Mucosa of descending colon (tissue), 3 donors: ENCODE measurements at regions not wholly inside any gene's neighbourhood (a gene's known extent, or its start where the extent isn't known, plus 50 kb on each side); places are given as distances from the start of the nearest gene placed in this dataset.

ENCODE experiments used
- ATAC-seq: fragments of 200-7000 bp; cut with Tn5 transposase; one replicate; pipeline ENCODE4 v1.9.1; 2020; ENCODE audit warnings: mild to moderate bottlenecking, moderate library complexity
- DNase-seq, 3 donors: peaks; one replicate each; pipeline ENCODE4 v3.0.0-alpha.2; 2020
- H3K36me3 ChIP-seq: fragments of 200-600 bp; one replicate; pipeline ENCODE4 v1.8.0; 2021; ENCODE audit warnings: low read depth, mild to moderate bottlenecking
- H3K4me1 ChIP-seq: fragments of 200-600 bp; one replicate; pipeline ENCODE4 v1.8.0; 2021; ENCODE audit warnings: low read depth, mild to moderate bottlenecking
- H3K4me3 ChIP-seq: fragments of 200-600 bp; one replicate; pipeline ENCODE4 v1.8.0; 2021; ENCODE audit warnings: mild to moderate bottlenecking
- H3K9me3 ChIP-seq: fragments of 200-600 bp; one replicate; pipeline ENCODE4 v1.8.0; 2021; ENCODE audit warnings: mild to moderate bottlenecking
- intact Hi-C, 2 donors: fragments of 100-400 bp; cut with DNase I in 1 of 2; cut with micrococcal nuclease in 1 of 2; formaldehyde crosslinking; loops; one replicate each; pipeline versions ENCODE4 v1.11.0 to v1.11.1; 2022; cut with DNase I, micrococcal nuclease
- TF ChIP-seq, protein P1 (sequence below): fragments of 200-600 bp; IDR thresholded peaks from one replicate; pipeline ENCODE4 v1.8.0; 2022; ENCODE audit warnings: antibody characterized with exemption, mild to moderate bottlenecking
- donor health status: DM: no; HTN: no; CAD: no; lungs with moderate emphysema.
- donor health status: DM: no; HTN: no; CAD: no.
- donor health status: DM: no; HTN: yes; CAD: no.

DNA sequence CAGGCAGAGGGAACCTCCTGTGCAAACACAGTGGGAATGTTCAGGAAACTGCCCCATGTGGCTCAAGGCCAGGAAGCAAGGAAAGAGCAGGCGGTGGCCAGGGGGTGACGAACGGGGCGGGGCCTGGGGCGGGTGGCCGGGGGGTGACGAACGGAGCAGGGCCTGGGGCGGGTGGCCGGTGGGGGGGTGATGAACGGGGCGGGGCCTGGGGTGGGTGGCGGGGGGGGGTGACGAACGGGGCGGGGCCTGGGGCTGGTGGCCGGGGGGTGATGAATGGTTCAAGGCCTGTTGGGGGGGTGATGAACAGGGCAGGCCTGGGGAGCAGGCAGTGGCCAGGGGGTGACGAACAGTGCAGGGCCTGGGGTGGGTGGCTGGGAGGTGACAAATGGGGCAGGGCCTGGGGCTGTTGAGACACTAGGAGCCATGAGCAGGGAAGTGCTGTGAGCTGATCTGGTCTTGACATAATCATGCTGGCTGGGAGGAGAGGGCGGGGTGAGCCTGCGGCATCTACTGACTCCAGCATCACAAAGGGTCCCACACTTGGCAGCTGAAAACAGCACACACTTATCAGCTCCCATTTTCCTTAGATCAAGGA, 62.7 kb upstream of the FBRSL1 start:
- Histone ChIP-seq H3K9me3 (no peaks in the 10 kb centered on the region), H3K4me1 (peaks cover 20% of the 10 kb centered on the region), H3K36me3 (no peaks in the 10 kb centered on the region), H3K4me3 (no peak overlapping the region)
- DNase-seq = no peak
- intact Hi-C loops = no loop called here
- peak; percentile 24 for ATAC-seq
- TF ChIP-seq, protein P1, sequence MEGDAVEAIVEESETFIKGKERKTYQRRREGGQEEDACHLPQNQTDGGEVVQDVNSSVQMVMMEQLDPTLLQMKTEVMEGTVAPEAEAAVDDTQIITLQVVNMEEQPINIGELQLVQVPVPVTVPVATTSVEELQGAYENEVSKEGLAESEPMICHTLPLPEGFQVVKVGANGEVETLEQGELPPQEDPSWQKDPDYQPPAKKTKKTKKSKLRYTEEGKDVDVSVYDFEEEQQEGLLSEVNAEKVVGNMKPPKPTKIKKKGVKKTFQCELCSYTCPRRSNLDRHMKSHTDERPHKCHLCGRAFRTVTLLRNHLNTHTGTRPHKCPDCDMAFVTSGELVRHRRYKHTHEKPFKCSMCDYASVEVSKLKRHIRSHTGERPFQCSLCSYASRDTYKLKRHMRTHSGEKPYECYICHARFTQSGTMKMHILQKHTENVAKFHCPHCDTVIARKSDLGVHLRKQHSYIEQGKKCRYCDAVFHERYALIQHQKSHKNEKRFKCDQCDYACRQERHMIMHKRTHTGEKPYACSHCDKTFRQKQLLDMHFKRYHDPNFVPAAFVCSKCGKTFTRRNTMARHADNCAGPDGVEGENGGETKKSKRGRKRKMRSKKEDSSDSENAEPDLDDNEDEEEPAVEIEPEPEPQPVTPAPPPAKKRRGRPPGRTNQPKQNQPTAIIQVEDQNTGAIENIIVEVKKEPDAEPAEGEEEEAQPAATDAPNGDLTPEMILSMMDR = no peak

DNA sequence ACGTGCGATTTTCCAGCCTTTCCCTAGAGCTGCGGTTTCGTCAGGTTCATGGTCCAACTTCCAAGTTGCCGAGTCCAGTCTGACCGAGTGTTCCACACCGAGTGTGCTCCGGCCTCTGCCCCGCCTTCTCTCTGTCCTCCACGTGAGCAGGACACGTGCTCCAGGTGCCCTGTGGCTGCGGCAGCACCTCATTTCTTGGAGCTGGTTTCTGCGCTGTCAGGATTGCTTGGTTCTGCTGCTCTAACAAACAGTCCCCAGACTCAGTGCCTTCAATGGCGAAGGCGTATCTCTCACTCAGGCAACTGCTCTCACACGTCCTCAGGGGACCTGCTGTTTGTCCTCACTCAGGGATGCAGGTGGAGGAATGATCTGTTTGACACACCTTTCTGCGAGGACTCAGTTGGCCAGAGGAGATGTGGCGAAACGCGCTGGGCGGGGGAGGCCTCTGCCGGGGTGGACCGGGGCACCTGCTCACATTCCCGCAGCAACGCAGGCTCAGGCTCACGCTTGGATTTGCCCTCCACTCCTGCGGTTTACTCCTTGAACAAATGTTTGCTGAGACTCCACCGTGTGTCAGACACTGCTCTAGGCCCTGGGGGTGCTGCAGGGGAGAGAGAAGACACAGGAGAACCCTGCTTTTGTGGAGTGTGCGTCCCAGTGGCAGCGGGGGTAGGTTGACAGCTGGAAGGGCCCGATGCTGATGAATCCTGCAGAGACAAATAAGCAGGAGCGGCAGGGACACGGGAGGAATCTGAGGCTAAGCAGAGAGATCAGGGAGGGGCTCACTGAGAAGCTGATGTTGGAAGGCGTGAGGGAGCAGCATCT, 63.4 kb upstream of the FBRSL1 start:
- TF ChIP-seq, protein P1 = no peak
- intact Hi-C loops = no loop called here
- Histone ChIP-seq H3K4me1 (peaks cover 20% of the 10 kb centered on the region), H3K36me3 (no peaks in the 10 kb centered on the region), H3K4me3 (no peak overlapping the region), H3K9me3 (no peaks in the 10 kb centered on the region)
- DNase-seq (peak in 1 of 3 donors; percentile 46), ATAC-seq (no peak)

DNA sequence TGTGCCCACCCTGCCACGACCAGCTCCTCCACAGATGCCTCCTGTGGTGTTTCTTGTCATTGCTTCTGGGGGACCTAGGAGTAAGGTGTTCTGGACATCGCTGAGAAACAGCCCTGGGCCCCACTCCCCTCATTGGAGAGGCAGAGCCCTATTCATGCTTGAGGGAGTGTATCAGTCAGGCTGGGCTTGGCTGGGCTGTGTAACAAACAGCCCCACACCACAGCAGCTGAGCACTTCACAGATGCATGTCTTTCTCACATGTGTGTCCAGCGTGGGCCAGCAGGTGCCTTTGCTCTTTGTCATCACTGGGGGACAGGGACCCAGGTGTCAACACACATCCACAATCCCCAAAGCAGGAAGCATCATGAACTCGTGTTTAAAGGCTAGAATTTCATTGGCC, 65.1 kb upstream of the FBRSL1 start:
- no peaks in the 10 kb centered on the region for H3K9me3 ChIP-seq
- DNase-seq (no peak), ATAC-seq (no peak)
- H3K4me1 ChIP-seq = peaks cover 8% of the 10 kb centered on the region
- no peaks in the 10 kb centered on the region for H3K36me3 ChIP-seq
- intact Hi-C loops = no loop called here
- no peak overlapping the region for H3K4me3 ChIP-seq
- TF ChIP-seq, protein P1 = no peak

DNA sequence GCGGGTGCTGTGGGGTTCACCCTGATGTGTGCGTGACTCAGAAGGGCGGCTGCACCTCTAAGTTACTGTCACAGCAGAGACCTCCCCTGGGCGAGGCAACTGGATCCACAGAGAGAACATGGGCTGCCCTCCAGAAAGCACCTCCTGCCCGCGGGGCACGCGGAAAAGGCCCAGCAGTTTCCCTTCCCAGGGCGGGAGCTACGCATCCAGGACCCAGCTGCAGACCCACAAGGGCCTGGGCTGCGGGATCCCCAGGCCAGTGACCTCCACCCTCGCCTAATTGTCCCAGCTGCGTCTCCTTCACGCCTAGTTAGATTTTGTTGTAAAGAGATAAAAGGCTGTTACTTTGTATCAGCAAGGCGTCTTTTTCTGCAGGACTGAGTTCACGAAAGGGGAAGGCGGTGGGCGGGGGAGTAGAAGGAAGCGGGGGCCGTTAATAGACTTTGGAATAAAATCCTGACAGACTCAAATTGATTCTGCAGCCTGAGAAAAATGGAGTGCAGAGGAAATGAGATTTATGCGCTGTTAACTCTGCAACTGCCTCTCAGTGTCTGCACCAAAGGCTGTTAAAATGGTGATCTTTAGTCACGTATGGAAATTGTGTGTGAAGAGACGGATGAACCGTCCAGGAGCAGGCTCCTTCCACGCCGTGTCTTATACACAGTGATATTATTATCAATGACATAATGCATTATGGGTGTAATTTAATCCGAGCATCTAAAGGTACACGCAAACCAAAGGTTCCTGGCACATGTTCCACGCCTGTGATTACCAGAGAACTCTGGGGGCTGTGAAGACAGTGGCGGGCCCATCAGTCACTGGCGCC, 65.9 kb upstream of the FBRSL1 start:
- intact Hi-C loops = no loop called here
- ATAC-seq = no peak
- TF ChIP-seq, protein P1 = no peak
- no peak for DNase-seq
- Histone ChIP-seq H3K9me3 (no peaks in the 10 kb centered on the region), H3K4me1 (peaks cover under 1% of the 10 kb centered on the region), H3K4me3 (no peak overlapping the region), H3K36me3 (no peaks in the 10 kb centered on the region)

GRCh38 chr12:132423251-132423819, 66.6 kb upstream of the FBRSL1 start:
- TF ChIP-seq, protein P1 = no peak
- DNase-seq (peak in 1 of 3 donors; percentile 68), ATAC-seq (peak; percentile 61)
- Histone ChIP-seq H3K9me3 (no peaks in the 10 kb centered on the region), H3K4me1 (no peaks in the 10 kb centered on the region), H3K36me3 (no peaks in the 10 kb centered on the region), H3K4me3 (no peak overlapping the region)
- intact Hi-C loops = no loop called here
